IMR-90 (cell line): ENCODE measurements at regions not wholly inside any gene's neighbourhood (a gene's known extent, or its start where the extent isn't known, plus 50 kb on each side); places are given as distances from the start of the nearest gene placed in this dataset.

Experiments used
- ATAC-seq: fragments of 200-7000 bp; cut with Tn5 transposase; 2 replicates; pipeline ENCODE4 v1.9.1; 2020; ENCODE audit warnings: low read depth, mild to moderate bottlenecking, moderate library complexity
- BruUV-seq: library from RNA; stranded (reverse); fragments of 400-500 nt; replicated peaks from 2 replicates; lab custom pipeline; 2021; lab: Mats Ljungman, UMichigan
- CTCF ChIA-PET: fragments of 300-600 bp; formaldehyde crosslinking; extraction: SDS; loops from one replicate; lab custom pipeline; 2021; ENCODE audit warnings: antibody characterized with exemption; lab: Yijun Ruan, JAX
- POLR2A ChIA-PET: fragments of 300-600 bp; sonication (Branson Sonifier 250); formaldehyde crosslinking; loops from one replicate; lab custom pipeline; 2022; ENCODE audit warnings: antibody characterized with exemption; ENCODE audit not compliant: unreplicated experiment; lab: Charles Lee
- DNase-seq: peaks from one replicate; pipeline ENCODE4 v3.0.0; 2013
- H2AFZ ChIP-seq: replicated peaks from 2 replicates; pipeline ENCODE3; 2013; ENCODE audit warnings: low read length, mild to moderate bottlenecking; ENCODE audit not compliant: poor library complexity
- H2AK5ac ChIP-seq: 2 replicates; pipeline ENCODE4 v1.6.1; 2013; ENCODE audit warnings: low read depth, low read length, inconsistent platforms
- H2AK9ac ChIP-seq: replicated peaks from 2 replicates; pipeline ENCODE3; 2013; ENCODE audit warnings: mild to moderate bottlenecking, low read depth, low read length, moderate library complexity; ENCODE audit not compliant: poor library complexity
- H2BK120ac ChIP-seq: 2 replicates; pipeline ENCODE4 v1.6.1; 2013; ENCODE audit warnings: low read depth, low read length, inconsistent platforms
- H2BK15ac ChIP-seq: 3 replicates; pipeline ENCODE4 v1.6.1; 2013; ENCODE audit warnings: low read depth, low read length, inconsistent platforms
- H2BK20ac ChIP-seq: 2 replicates; pipeline ENCODE4 v1.6.1; 2013; ENCODE audit warnings: low read depth, mild to moderate bottlenecking, inconsistent platforms, low read length, moderate library complexity
- H2BK5ac ChIP-seq: 2 replicates; pipeline ENCODE4 v1.6.1; 2013; ENCODE audit warnings: mild to moderate bottlenecking, low read depth, low read length, inconsistent platforms; ENCODE audit not compliant: poor library complexity, severe bottlenecking
- H3K14ac ChIP-seq: replicated peaks from 2 replicates; pipeline ENCODE4 v1.6.1; 2013; ENCODE audit warnings: low read depth, low read length, inconsistent platforms
- H3K18ac ChIP-seq: 2 replicates; pipeline ENCODE4 v1.6.1; 2013; ENCODE audit warnings: low read depth, low read length, control low read depth
- H3K23ac ChIP-seq: 2 replicates; pipeline ENCODE4 v1.6.1; 2013; ENCODE audit warnings: low read depth, low read length, inconsistent platforms
- H3K27ac ChIP-seq: 2 replicates; pipeline ENCODE4 v1.5.1; 2013; ENCODE audit warnings: mild to moderate bottlenecking, control low read depth, low read length; ENCODE audit not compliant: insufficient read depth
- H3K27me3 ChIP-seq: 2 replicates; pipeline ENCODE4 v1.6.1; 2013; ENCODE audit warnings: low read length; ENCODE audit not compliant: control insufficient read depth, insufficient read depth
- H3K36me3 ChIP-seq: 2 replicates; pipeline ENCODE4 v1.6.1; 2013; ENCODE audit warnings: low read length, mixed read lengths; ENCODE audit not compliant: control insufficient read depth, insufficient read depth
- H3K4ac ChIP-seq: 2 replicates; pipeline ENCODE4 v1.6.1; 2013; ENCODE audit warnings: low read depth, low read length, inconsistent platforms
- H3K4me1 ChIP-seq: 2 replicates; pipeline ENCODE4 v1.6.1; 2013; ENCODE audit warnings: low read length, mixed read lengths; ENCODE audit not compliant: control insufficient read depth, insufficient read depth
- H3K4me2 ChIP-seq: 2 replicates; pipeline ENCODE4 v1.6.1; 2013; ENCODE audit warnings: low read depth, mild to moderate bottlenecking, control low read depth, low read length, moderate library complexity
- H3K4me3 ChIP-seq: 2 replicates; pipeline ENCODE4 v1.5.1; 2013; ENCODE audit warnings: low read depth, mild to moderate bottlenecking, control low read depth, low read length, moderate library complexity; ENCODE audit not compliant: insufficient read depth
- H3K56ac ChIP-seq: 2 replicates; pipeline ENCODE4 v1.6.1; 2013; ENCODE audit warnings: low read length, inconsistent platforms; ENCODE audit not compliant: insufficient read depth; ENCODE audit errors: extremely low read depth
- H3K79me1 ChIP-seq, 2 experiments: 2 replicates each; pipeline ENCODE4 v1.6.1; 2013; ENCODE audit warnings: low read length in 2 of 2, inconsistent platforms in 1 of 2, low read depth in 1 of 2
- H3K9ac ChIP-seq: 2 replicates; pipeline ENCODE4 v1.6.1; 2013; ENCODE audit warnings: low read depth, low read length, control low read depth
- H3K9me1 ChIP-seq: 2 replicates; pipeline ENCODE4 v1.6.1; 2013; ENCODE audit warnings: low read length, inconsistent platforms; ENCODE audit not compliant: insufficient read depth
- H3K9me3 ChIP-seq: 2 replicates; pipeline ENCODE4 v1.6.1; 2013; ENCODE audit warnings: low read length; ENCODE audit not compliant: control insufficient read depth, insufficient read depth
- H4K20me1 ChIP-seq: 2 replicates; pipeline ENCODE4 v1.6.1; 2013; ENCODE audit warnings: low read length, inconsistent platforms; ENCODE audit not compliant: insufficient read depth
- H4K5ac ChIP-seq: 2 replicates; pipeline ENCODE4 v1.6.1; 2013; ENCODE audit warnings: mild to moderate bottlenecking, low read depth, low read length, control low read depth
- H4K8ac ChIP-seq, 2 experiments: 2 replicates each; pipeline ENCODE4 v1.6.1; 2013; ENCODE audit warnings: low read depth in 2 of 2, low read length in 2 of 2, control low read depth in 1 of 2, inconsistent platforms in 1 of 2
- H4K91ac ChIP-seq: 2 replicates; pipeline ENCODE4 v1.6.1; 2013; ENCODE audit warnings: low read depth, low read length, inconsistent platforms; ENCODE audit not compliant: insufficient read depth
- BHLHE40 ChIP-seq: fragments of 150-350 bp; IDR thresholded peaks from 2 replicates; pipeline ENCODE4 v1.6.1; 2016; ENCODE audit warnings: mild to moderate bottlenecking, low read depth, low read length
- CEBPB ChIP-seq: IDR thresholded peaks from 2 replicates; pipeline ENCODE4 v1.6.1; 2012; ENCODE audit warnings: low read depth, low read length, improper control_type of control experiment
- CHD1 ChIP-seq: IDR thresholded peaks from 2 replicates; pipeline ENCODE4 v1.6.1; 2012; ENCODE audit warnings: low read depth, low read length, improper control_type of control experiment
- CTCF ChIP-seq: conservative IDR thresholded peaks from 2 replicates; pipeline ENCODE4 v1.5.1; 2012; ENCODE audit warnings: mild to moderate bottlenecking, low read depth, low read length, improper control_type of control experiment
- ELK1 ChIP-seq: fragments of 150-350 bp; IDR thresholded peaks from 2 replicates; pipeline ENCODE4 v1.6.1; 2016; ENCODE audit warnings: low read depth, mild to moderate bottlenecking, low read length, moderate library complexity, borderline replicate concordance
- FOS ChIP-seq: fragments of 150-350 bp; IDR thresholded peaks from 2 replicates; pipeline ENCODE4 v1.6.1; 2016; ENCODE audit warnings: low read depth, low read length
- MAZ ChIP-seq: IDR thresholded peaks from 2 replicates; pipeline ENCODE4 v1.6.1; 2012; ENCODE audit warnings: low read depth, mild to moderate bottlenecking, low read length, improper control_type of control experiment, moderate library complexity, borderline replicate concordance
- MXI1 ChIP-seq: IDR thresholded peaks from 2 replicates; pipeline ENCODE4 v1.6.1; 2012; ENCODE audit warnings: low read depth, mild to moderate bottlenecking, low read length, moderate library complexity, borderline replicate concordance
- NFE2L2 ChIP-seq: fragments of 150-350 bp; IDR thresholded peaks from 2 replicates; pipeline ENCODE4 v1.6.1; 2016; ENCODE audit warnings: low read depth, mild to moderate bottlenecking, low read length
- POLR2A ChIP-seq: IDR thresholded peaks from 2 replicates; pipeline ENCODE4 v1.6.1; 2012; ENCODE audit warnings: mild to moderate bottlenecking, low read depth, low read length
- RAD21 ChIP-seq: IDR thresholded peaks from 2 replicates; pipeline ENCODE4 v1.6.1; 2012; ENCODE audit warnings: low read length, improper control_type of control experiment
- USF2 ChIP-seq: fragments of 150-350 bp; IDR thresholded peaks from 2 replicates; pipeline ENCODE4 v1.6.1; 2017; ENCODE audit warnings: mild to moderate bottlenecking, antibody characterized with exemption, low read length, low read depth
- WGBS, 2 experiments: methylation state at CpG; one replicate each; pipeline versions ENCODE4 v1.1.5 to v1.1.7; 2013; ENCODE audit warnings: missing lambda C conversion rate in 2 of 2; ENCODE audit not compliant: insufficient read length in 1 of 2; ENCODE audit errors: extremely low coverage in 2 of 2; 5-methylcytosine and 5-hydroxymethylcytosine counted together
- dilution Hi-C: fragments of 300-500 bp; cut with HindIII; formaldehyde crosslinking; loops from one replicate; pipeline ENCODE4 v1.14.3; 2018; ENCODE audit warnings: low sequenced_read_pairs; ENCODE audit not compliant: unreplicated experiment
- in situ Hi-C: fragments of 300-500 bp; cut with MboI; formaldehyde crosslinking; loops from 3 replicates; pipeline ENCODE4 v1.14.3; 2019; ENCODE audit warnings: low sequenced_read_pairs, inconsistent platforms, mixed read lengths
- intact Hi-C: fragments of 100-400 bp; cut with micrococcal nuclease; formaldehyde crosslinking; loops from 2 replicates; pipeline ENCODE4 v1.10.0; 2022

- CTCF ChIA-PET = interaction anchor here (1.5 kb wide), 1 partner anchor 9 kb away, joined by 4 read pairs; no protein-coding TSS in a partner anchor
- H3K4me3 ChIP-seq = no peak overlapping the region
- no peak overlapping the region for H2AK9ac ChIP-seq
- ATAC-seq (no peak), DNase-seq (no peak)
- H3K9ac ChIP-seq = no peak overlapping the region
- H3K23ac ChIP-seq = no peak overlapping the region
- H2BK20ac ChIP-seq = no peak overlapping the region
- no peak overlapping the region for H2BK5ac ChIP-seq
- H2AFZ ChIP-seq = no peak overlapping the region
- TF ChIP-seq ELK1 (no peak), RAD21 (no peak), CTCF (no peak), USF2 (no peak), POLR2A (no peak), MXI1 (no peak), CEBPB (no peak), NFE2L2 (no peak), MAZ (no peak), BHLHE40 (no peak), FOS (no peak), CHD1 (no peak)
- no CpG with 5 or more reads among the region's 3 CpGs for WGBS, 2 experiments
- no peak overlapping the region for H4K5ac ChIP-seq
- no TSS peak for BruUV-seq
- H3K27me3 ChIP-seq = no peaks in the 10 kb centered on the region
- no peak overlapping the region for H3K4me2 ChIP-seq
- no peak overlapping the region for H2BK120ac ChIP-seq
- POLR2A ChIA-PET = no interaction called here
- H3K27ac ChIP-seq = no peak overlapping the region
- H3K36me3 ChIP-seq = no peaks in the 10 kb centered on the region
- no peak overlapping the region for H3K4ac ChIP-seq
- in situ Hi-C loops (no loop called here), dilution Hi-C loops (no loop called here), intact Hi-C loops (no loop called here)
- H3K9me1 ChIP-seq = no peaks in the 10 kb centered on the region
- H4K8ac ChIP-seq = no peak overlapping the region
- no peaks in the 10 kb centered on the region for H3K9me3 ChIP-seq
- H3K4me1 ChIP-seq = no peaks in the 10 kb centered on the region
- no peak overlapping the region for H3K18ac ChIP-seq
- H2BK15ac ChIP-seq = no peak overlapping the region
- H3K79me1 ChIP-seq = no peaks in the 10 kb centered on the region
- H3K56ac ChIP-seq = no peak overlapping the region
- no peak overlapping the region for H4K91ac ChIP-seq
- no peak overlapping the region for H3K14ac ChIP-seq
- no peak overlapping the region for H2AK5ac ChIP-seq
- H4K20me1 ChIP-seq = no peaks in the 10 kb centered on the region
Measured at GRCh38 chr4:93908778-93909177, 80.2 kb downstream of the ATOH1 start.
